Aorta (tissue), 5 donors: ENCODE measurements at regions not wholly inside any gene's neighbourhood (a gene's known extent, or its start where the extent isn't known, plus 50 kb on each side); places are given as distances from the start of the nearest gene placed in this dataset.
A peak's percentile ranks its signal among the peaks of the same experiment; 100 is the strongest.

Source experiments
- ATAC-seq: fragments of 200-7000 bp; cut with Tn5 transposase; one replicate; pipeline ENCODE4 v1.9.1; 2022; ENCODE audit warnings: moderate library complexity; ENCODE audit not compliant: low FRiP score
- DNase-seq, 2 donors: peaks; one replicate each; pipeline ENCODE4 v3.0.0-alpha.2; 2020
- H3K27ac ChIP-seq, 2 donors: one replicate each; pipeline ENCODE4 v1.5.1; 2013; ENCODE audit warnings: low read length in 2 of 2, mild to moderate bottlenecking in 2 of 2, moderate library complexity in 2 of 2, control low read depth in 1 of 2, inconsistent platforms in 1 of 2, low read depth in 1 of 2
- H3K27me3 ChIP-seq, 2 donors: one replicate each; pipeline ENCODE4 v1.6.1; 2013; ENCODE audit warnings: control low read depth in 1 of 2, low read length in 1 of 2, mild to moderate bottlenecking in 1 of 2, moderate library complexity in 1 of 2; ENCODE audit not compliant: insufficient read depth in 2 of 2, control insufficient read depth in 1 of 2
- H3K36me3 ChIP-seq, 2 donors: one replicate each; pipeline ENCODE4 v1.6.1; 2013; ENCODE audit warnings: control low read depth in 1 of 2, low read length in 1 of 2, mild to moderate bottlenecking in 1 of 2; ENCODE audit not compliant: insufficient read depth in 2 of 2, control insufficient read depth in 1 of 2
- H3K4me1 ChIP-seq, 2 donors: one replicate each; pipeline ENCODE4 v1.6.1; 2013; ENCODE audit warnings: low read length in 2 of 2, control low read depth in 1 of 2, mild to moderate bottlenecking in 1 of 2, moderate library complexity in 1 of 2; ENCODE audit not compliant: insufficient read depth in 2 of 2, control insufficient read depth in 1 of 2
- H3K4me3 ChIP-seq, 2 donors: one replicate each; pipeline ENCODE4 v1.5.1; 2013; ENCODE audit warnings: low read length in 2 of 2, control low read depth in 1 of 2, mild to moderate bottlenecking in 1 of 2
- H3K9me3 ChIP-seq: one replicate; pipeline ENCODE4 v1.6.1; 2013; ENCODE audit warnings: mild to moderate bottlenecking, low read length; ENCODE audit not compliant: control insufficient read depth
- WGBS, 2 donors: extraction: QIAGEN DNeasy Blood & Tissue Kit; methylation state at CpG; one replicate each; pipeline ENCODE4 v1.1.7; 2013; 5-methylcytosine and 5-hydroxymethylcytosine counted together
- intact Hi-C, 2 donors: fragments of 100-400 bp; cut with DNase I; formaldehyde crosslinking; loops; one replicate each; pipeline versions ENCODE4 v1.14.2 to v1.15.0; 2022
- donor health status: healthy with polysubstance abuse.
- donor health status: Bipolar disorder and iron deficiency.
- donor health status: DM: no; HTN: no; CAD: no.
- donor health status: DM: no; HTN: no; CAD: no.
- donor health status: DM: yes; HTN: yes; CAD: no.

DNA sequence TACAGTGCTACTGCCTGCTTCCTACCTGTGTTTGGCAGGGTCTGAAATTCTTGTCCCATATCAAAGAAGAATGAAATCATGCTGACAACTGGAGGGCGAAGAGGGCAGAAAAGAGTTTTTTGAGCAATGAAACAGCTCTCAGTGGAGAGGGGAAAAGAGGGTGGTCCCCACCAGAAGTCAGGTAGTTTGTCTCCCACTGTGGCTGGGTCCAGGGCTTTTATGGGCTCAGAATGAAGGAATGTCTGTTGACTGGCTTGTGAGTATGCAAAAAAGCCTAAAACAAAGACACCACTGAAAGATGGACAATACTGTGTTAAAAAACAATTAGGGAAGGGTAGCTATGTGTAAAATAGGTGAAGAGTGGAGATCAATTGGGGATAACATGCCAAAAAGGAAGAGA is 115.0 kb downstream of the ADAM29 start:
- DNase-seq: no peak
- Histone ChIP-seq H3K27me3 (no peaks in the 10 kb centered on the region), H3K4me3 (no peak overlapping the region), H3K36me3 (no peaks in the 10 kb centered on the region), H3K9me3 (no peaks in the 10 kb centered on the region), H3K27ac (no peak overlapping the region), H3K4me1 (no peaks in the 10 kb centered on the region)
- ATAC-seq: no peak
- WGBS, 2 donors: 95% methylated on average over 1 of the region's 1 CpG
- intact Hi-C loops: no loop called here

DNA sequence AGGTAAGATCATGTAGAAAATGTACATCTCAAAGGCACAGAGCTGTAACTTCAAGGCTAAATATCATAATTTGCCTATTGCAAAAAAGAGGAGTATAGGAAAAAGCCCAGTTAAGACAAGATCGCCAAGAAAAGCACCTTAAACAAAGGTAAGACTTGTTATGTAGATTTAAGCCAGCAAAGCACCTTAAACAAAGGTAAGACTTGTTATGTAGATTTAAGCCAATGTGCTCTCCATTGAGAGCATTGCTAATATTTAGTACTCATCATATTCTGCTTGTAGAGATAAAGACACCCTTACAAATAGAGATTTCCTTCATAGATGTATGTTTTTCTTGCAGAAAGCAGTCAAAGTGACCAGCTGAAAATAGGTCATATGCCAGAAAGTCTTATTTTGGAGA is 115.8 kb downstream of the ADAM29 start:
- H3K4me3 ChIP-seq: no peak overlapping the region
- WGBS, 2 donors: 86 to 97% methylated on average over 1 of the region's 1 CpG

DNA sequence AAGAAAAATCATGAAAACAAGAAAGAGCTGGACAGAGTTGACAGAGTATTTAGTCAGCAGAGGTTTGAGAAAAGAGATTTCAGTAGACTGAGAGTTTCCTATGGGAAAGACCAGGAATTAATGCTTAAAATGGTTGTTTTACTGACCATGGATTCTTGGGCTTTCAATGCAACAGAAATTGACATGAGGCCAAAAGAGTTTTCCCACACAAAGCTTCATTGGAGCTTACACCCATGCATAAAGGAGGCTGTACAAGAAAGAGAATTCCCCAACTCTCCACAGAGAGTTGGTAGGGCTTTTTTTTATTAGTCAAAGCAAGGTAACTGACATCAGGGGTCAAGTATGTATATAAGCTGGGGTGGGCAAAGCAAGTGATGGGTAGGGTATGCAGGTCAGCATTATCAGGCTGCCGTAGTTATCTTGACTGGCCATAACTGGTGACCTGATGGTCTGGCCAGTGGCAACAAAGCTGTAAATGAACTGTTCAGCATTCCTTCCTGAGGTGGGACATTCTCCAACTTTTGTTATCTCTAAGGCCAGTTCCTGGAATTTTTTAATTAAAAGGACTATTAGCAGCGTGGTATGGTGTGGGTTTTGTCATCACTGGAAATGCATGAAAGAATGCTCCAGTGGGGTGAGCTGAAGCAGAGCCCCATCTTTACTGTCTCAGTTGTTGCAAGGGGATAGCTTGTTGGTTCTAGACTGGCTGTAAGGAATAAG is 117.0 kb downstream of the ADAM29 start:
- Histone ChIP-seq H3K4me1 (no peaks in the 10 kb centered on the region), H3K27ac (no peak overlapping the region), H3K27me3 (no peaks in the 10 kb centered on the region), H3K9me3 (no peaks in the 10 kb centered on the region), H3K4me3 (no peak overlapping the region), H3K36me3 (no peaks in the 10 kb centered on the region)
- intact Hi-C loops: no loop called here
- 33 to 57% methylated on average over 2 of the region's 2 CpGs for WGBS, 2 donors
- no peak for ATAC-seq
- DNase-seq: no peak

More for the DNA sequence above, 115.8 kb downstream of the ADAM29 start:
- no peaks in the 10 kb centered on the region for H3K36me3 ChIP-seq
- no peak overlapping the region for H3K27ac ChIP-seq
- ATAC-seq (no peak), DNase-seq (no peak)
- H3K9me3 ChIP-seq: no peaks in the 10 kb centered on the region
- intact Hi-C loops: no loop called here
- H3K4me1 ChIP-seq: no peaks in the 10 kb centered on the region
- no peaks in the 10 kb centered on the region for H3K27me3 ChIP-seq

DNA sequence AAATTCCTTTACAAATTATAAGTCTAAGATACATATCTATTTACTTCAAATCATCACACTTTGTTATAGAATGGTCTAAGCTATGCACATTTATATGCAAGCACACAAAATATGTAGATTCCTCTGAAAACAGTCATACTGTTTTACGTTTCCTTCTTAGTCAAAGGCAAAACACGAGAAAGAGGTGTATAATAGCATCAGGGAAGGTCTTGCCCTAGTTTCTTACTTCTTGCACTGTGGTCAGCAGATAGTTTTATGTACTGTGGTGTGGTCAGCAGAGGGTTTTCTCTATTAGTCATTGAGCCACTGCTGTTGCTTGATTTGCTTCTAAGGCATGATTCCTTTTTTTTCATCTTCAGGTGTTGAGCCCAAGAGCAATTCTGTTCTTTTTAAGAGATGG is 117.7 kb downstream of the ADAM29 start:
- WGBS, 2 donors: 85 to 89% methylated on average over 2 of the region's 2 CpGs
- no peak for ATAC-seq
- H3K27ac ChIP-seq: no peak overlapping the region

DNA sequence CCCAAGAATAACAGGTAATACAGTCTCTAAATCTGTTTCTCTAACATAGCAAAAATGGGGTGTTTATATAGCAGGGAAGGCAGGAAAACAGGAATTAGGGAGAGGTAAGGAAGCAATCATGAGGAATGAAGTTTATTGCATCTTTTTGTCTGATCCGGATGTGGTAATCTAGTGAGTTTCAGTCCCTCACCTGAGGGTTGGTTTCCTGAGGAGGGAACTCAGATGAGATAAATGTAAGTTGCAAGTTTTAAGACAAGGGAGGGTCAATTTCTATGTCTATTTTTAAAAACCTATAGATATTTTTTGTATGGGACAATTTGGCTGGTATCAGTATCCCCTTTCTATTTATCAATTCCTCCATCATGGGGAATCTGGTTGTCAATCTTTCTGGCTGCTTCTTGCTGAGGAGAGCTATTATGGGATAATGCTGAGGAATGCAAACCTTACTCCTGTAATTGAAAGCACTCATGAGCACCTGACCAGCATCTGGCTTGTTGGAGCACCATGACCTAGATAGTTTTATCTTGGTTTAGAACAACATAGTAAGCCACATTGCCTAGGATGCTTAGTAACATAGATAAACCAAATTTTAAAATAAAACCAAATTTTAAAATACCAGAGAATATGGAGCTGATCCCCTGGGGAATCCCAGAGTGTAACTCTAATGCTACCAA is 130.1 kb downstream of the ADAM29 start:
- Histone ChIP-seq H3K36me3 (no peaks in the 10 kb centered on the region), H3K27ac (no peak overlapping the region), H3K4me3 (no peak overlapping the region), H3K4me1 (no peaks in the 10 kb centered on the region), H3K9me3 (no peaks in the 10 kb centered on the region), H3K27me3 (no peaks in the 10 kb centered on the region)
- no peak for DNase-seq
- intact Hi-C loops: no loop called here
- WGBS, 2 donors: 95 to 100% methylated on average over 1 of the region's 1 CpG
- ATAC-seq: no peak

More for the DNA sequence above, 117.7 kb downstream of the ADAM29 start:
- H3K27me3 ChIP-seq: no peaks in the 10 kb centered on the region
- DNase-seq: no peak
- H3K36me3 ChIP-seq: no peaks in the 10 kb centered on the region
- intact Hi-C loops: no loop called here
- H3K9me3 ChIP-seq: no peaks in the 10 kb centered on the region
- no peaks in the 10 kb centered on the region for H3K4me1 ChIP-seq
- H3K4me3 ChIP-seq: no peak overlapping the region

DNA sequence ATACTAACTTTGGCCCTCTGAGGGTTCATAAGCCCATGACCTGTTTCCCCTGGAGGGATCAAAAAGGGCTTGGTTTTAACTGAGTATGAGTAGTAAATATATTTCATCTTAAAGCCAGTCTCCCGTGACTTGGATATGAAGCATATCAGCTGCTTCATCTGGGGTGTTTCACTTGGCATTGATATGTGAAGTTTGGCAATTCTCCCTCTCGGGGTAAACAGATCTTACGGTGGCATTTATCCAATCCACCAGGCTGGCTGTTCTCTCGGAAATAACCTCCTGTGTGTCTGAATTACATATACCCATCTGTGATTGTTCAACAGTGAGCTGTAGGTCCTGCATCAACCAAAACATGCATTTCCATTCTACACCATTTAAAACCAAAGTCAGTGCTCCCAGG is 130.7 kb downstream of the ADAM29 start:
- ATAC-seq (no peak), DNase-seq (no peak)
- no peaks in the 10 kb centered on the region for H3K27me3 ChIP-seq
- 1 to 9% methylated on average over 4 of the region's 4 CpGs for WGBS, 2 donors
- no peak overlapping the region for H3K4me3 ChIP-seq
- H3K4me1 ChIP-seq: no peaks in the 10 kb centered on the region
- H3K36me3 ChIP-seq: no peaks in the 10 kb centered on the region
- intact Hi-C loops: no loop called here
- no peaks in the 10 kb centered on the region for H3K9me3 ChIP-seq
- H3K27ac ChIP-seq: no peak overlapping the region

DNA sequence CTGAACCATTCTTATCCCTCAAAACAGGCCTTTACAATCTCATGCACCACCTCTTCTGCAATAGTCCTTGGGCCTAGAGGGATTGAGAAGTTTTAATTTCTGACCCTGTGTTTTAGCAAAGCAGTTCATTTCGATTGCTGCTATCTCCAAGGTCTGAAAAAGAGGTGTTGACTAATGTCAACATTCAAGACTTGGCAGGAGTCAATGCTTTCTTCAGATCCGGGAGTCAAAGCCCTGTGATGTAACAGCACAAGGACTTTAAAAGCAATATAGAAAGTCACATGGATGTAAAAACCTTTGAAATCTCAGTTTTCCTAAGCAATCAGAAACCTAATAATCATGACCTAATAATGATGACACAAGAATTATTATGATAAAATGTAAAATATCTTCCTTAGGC is 133.8 kb downstream of the ADAM29 start:
- intact Hi-C loops: no loop called here
- no peak for ATAC-seq
- no peaks in the 10 kb centered on the region for H3K4me1 ChIP-seq
- DNase-seq: no peak
- WGBS, 2 donors: 7 to 10% methylated on average over 2 of the region's 2 CpGs
- H3K36me3 ChIP-seq: no peaks in the 10 kb centered on the region
- H3K27me3 ChIP-seq: no peaks in the 10 kb centered on the region
- no peak overlapping the region for H3K4me3 ChIP-seq
- no peak overlapping the region for H3K27ac ChIP-seq
- H3K9me3 ChIP-seq: no peaks in the 10 kb centered on the region

DNA sequence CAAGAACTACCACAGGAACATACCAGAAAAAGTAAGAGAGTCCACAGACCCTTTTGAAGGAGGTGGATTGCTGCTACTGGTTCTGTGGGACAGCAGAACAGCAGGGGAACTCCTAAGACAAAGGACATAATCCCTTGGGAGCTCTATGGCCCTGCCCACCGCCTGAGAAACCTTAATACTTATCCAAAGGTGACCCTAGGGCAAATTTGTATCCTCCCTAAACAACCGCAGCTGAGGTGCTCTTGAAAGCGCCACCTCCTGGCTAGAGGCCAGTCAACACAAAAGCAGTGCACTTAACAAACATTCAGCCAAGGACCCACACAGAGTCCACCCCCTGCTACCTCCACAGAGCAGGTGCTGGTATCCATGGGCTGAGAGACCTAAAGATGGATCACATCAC is 136.8 kb downstream of the ADAM29 start:
- Histone ChIP-seq H3K36me3 (no peaks in the 10 kb centered on the region), H3K27me3 (no peaks in the 10 kb centered on the region), H3K4me1 (no peaks in the 10 kb centered on the region), H3K9me3 (no peaks in the 10 kb centered on the region), H3K27ac (no peak overlapping the region), H3K4me3 (no peak overlapping the region)
- WGBS, 2 donors: 87 to 88% methylated on average over 3 of the region's 3 CpGs
- no peak for DNase-seq
- no peak for ATAC-seq
- intact Hi-C loops: no loop called here

DNA sequence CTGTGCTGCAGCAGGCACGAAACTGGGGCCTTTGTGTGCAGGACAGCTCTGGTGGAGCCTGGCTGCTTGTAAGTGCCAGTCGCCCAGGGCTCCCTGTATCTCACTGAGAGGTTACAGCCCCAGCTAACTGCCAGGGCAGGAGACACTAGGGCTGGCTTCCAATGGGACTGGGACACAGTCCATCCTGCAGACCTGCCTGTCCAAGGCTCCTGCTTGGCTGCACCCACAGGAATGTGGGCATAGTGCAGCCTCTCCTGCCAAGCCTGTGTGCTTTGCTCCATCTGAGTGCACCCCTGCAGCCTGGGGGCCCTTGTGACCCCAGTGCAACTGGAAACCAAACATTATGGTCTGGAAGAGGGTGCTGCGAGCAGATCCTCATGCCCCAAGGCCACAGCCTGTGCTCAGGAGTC is 144.0 kb downstream of the ADAM29 start:
- ATAC-seq: peak; percentile 55
- H3K9me3 ChIP-seq: no peaks in the 10 kb centered on the region
- H3K27me3 ChIP-seq: no peaks in the 10 kb centered on the region
- no peak overlapping the region for H3K4me3 ChIP-seq
- 22 to 33% methylated on average over 3 of the region's 3 CpGs for WGBS, 2 donors
- H3K27ac ChIP-seq: no peak overlapping the region
- intact Hi-C loops: no loop called here
- H3K36me3 ChIP-seq: no peaks in the 10 kb centered on the region
- peaks cover 0 to 4% of the 10 kb centered on the region in 2 donors for H3K4me1 ChIP-seq
- no peak for DNase-seq
